Lung (tissue), 11 donors: ENCODE measurements at regions not wholly inside any gene's neighbourhood (a gene's known extent, or its start where the extent isn't known, plus 50 kb on each side); places are given as distances from the start of the nearest gene placed in this dataset.

Experiments
- ATAC-seq: fragments of 200-7000 bp; cut with Tn5 transposase; one replicate; pipeline ENCODE4 v1.9.1; 2020; ENCODE audit warnings: moderate number of reproducible peaks; ENCODE audit not compliant: insufficient read depth, low FRiP score
- DNase-seq, 3 donors: peaks; one replicate each; pipeline ENCODE4 v3.0.0-alpha.2; 2013 to 2017
- H3K27ac ChIP-seq, 2 donors: one replicate each; pipeline ENCODE4 v1.5.1; 2013; ENCODE audit warnings: mild to moderate bottlenecking in 2 of 2, moderate library complexity in 2 of 2, control low read depth in 1 of 2, inconsistent platforms in 1 of 2, low read depth in 1 of 2, low read length in 1 of 2
- H3K27me3 ChIP-seq, 3 donors: one replicate each; pipeline ENCODE4 v1.5.1; 2013; ENCODE audit warnings: low read length in 2 of 3; ENCODE audit not compliant: control insufficient read depth in 3 of 3, insufficient read depth in 3 of 3
- H3K36me3 ChIP-seq, 4 donors: one replicate each; pipeline ENCODE4 v1.5.1; 2013; ENCODE audit warnings: low read length in 4 of 4, mild to moderate bottlenecking in 1 of 4, moderate library complexity in 1 of 4; ENCODE audit not compliant: control insufficient read depth in 4 of 4, insufficient read depth in 4 of 4
- H3K4me1 ChIP-seq, 5 donors: one replicate each; pipeline ENCODE4 v1.5.1; 2013; ENCODE audit warnings: low read length in 5 of 5, mild to moderate bottlenecking in 2 of 5, moderate library complexity in 1 of 5; ENCODE audit not compliant: control insufficient read depth in 5 of 5, insufficient read depth in 5 of 5
- H3K4me3 ChIP-seq: one replicate; pipeline ENCODE4 v1.5.1; 2013; ENCODE audit warnings: mild to moderate bottlenecking, control low read depth, moderate library complexity
- H3K9ac ChIP-seq, 2 donors: one replicate each; pipeline ENCODE4 v1.5.1; 2013; ENCODE audit warnings: low read length in 2 of 2, control low read depth in 1 of 2; ENCODE audit not compliant: insufficient read depth in 1 of 2
- H3K9me3 ChIP-seq, 4 donors: one replicate each; pipeline ENCODE4 v1.5.1; 2013; ENCODE audit warnings: low read length in 3 of 4, mild to moderate bottlenecking in 1 of 4, moderate library complexity in 1 of 4; ENCODE audit not compliant: control insufficient read depth in 4 of 4, insufficient read depth in 3 of 4
- WGBS, 2 donors: extraction: QIAGEN DNeasy Blood & Tissue Kit; methylation state at CpG; one replicate each; pipeline ENCODE4 v1.1.7; 2013; 5-methylcytosine and 5-hydroxymethylcytosine counted together
- TF ChIP-seq, protein P1 (sequence below): IDR thresholded peaks from 2 replicates; pipeline ENCODE4 v1.5.1; 2012; ENCODE audit warnings: mild to moderate bottlenecking; ENCODE audit errors: control extremely low read depth, extremely low read depth
- donor health status: control.
- donor health status: control.
- donor health status: Bipolar disorder and iron deficiency.
- donor health status: healthy.
- donor health status: DM: yes; HTN: yes; CAD: no.

DNA sequence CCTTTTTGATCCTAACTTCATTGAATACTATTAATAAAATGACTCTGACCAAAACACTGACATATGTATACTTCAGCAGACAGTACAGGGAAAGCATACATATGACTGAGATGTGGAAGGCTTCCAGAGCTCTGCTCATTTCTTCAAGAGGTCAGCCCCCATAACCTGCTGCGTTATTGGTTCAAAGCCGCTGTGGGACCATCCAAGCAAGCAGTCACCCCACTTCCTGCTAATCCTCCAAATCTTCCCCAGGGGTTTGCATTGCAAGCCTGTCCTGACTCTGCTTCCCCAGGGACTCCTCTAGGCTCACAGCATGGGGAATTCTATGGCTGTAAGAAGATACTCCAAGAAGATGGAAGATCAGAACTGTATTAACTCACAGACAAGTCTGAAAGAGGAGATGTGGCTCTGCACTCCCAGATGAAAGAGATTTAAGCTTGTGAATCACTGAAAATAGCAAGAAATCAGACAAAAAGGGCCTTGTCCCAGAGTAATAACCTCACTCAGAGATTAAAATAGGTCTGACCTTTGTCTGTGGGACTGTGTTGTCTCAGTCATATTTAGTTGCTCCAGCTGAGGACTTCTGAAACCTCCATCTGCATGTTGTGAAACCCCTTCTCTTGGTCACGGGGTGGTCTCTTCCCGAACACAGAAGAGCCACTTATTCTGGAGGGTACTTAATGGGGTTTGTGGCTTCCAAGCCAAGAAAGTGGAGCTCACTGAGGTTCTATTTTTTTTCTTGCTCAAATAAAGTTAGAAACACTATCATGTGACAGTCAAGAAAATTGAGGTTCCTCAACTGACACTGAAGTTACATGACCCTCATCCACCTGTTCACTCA, 101.5 kb upstream of the MARCKS start:
- ATAC-seq (no peak), DNase-seq (no peak)
- Histone ChIP-seq H3K9ac (no peak overlapping the region), H3K4me1 (no peaks in the 10 kb centered on the region), H3K9me3 (no peaks in the 10 kb centered on the region), H3K27me3 (no peaks in the 10 kb centered on the region), H3K27ac (no peak overlapping the region), H3K36me3 (no peaks in the 10 kb centered on the region), H3K4me3 (no peak overlapping the region)
- TF ChIP-seq, protein P1, sequence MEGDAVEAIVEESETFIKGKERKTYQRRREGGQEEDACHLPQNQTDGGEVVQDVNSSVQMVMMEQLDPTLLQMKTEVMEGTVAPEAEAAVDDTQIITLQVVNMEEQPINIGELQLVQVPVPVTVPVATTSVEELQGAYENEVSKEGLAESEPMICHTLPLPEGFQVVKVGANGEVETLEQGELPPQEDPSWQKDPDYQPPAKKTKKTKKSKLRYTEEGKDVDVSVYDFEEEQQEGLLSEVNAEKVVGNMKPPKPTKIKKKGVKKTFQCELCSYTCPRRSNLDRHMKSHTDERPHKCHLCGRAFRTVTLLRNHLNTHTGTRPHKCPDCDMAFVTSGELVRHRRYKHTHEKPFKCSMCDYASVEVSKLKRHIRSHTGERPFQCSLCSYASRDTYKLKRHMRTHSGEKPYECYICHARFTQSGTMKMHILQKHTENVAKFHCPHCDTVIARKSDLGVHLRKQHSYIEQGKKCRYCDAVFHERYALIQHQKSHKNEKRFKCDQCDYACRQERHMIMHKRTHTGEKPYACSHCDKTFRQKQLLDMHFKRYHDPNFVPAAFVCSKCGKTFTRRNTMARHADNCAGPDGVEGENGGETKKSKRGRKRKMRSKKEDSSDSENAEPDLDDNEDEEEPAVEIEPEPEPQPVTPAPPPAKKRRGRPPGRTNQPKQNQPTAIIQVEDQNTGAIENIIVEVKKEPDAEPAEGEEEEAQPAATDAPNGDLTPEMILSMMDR, result no peak
- WGBS, 2 donors, result 79 to 82% methylated on average over 4 of the region's 4 CpGs

DNA sequence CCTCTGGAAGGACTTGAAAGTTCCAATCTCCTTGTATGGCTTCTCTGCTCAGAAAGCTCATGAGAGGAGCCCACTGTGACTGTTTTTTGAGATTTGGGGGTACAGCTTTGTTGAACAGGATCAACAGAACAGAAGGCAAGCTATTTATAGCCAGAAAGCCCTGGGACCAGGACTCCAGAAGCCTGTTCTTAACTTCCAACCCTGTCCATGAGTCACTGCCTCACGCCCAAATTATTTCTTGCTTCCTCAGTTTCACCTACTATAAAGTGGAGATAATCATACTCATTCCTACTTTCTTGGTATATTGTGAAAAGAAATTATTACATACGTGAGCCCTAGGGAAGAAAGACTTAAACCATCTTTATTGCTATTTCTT, 100.9 kb upstream of the MARCKS start:
- 87 to 96% methylated on average over 2 of the region's 2 CpGs for WGBS, 2 donors
- no peaks in the 10 kb centered on the region for H3K27me3 ChIP-seq

DNA sequence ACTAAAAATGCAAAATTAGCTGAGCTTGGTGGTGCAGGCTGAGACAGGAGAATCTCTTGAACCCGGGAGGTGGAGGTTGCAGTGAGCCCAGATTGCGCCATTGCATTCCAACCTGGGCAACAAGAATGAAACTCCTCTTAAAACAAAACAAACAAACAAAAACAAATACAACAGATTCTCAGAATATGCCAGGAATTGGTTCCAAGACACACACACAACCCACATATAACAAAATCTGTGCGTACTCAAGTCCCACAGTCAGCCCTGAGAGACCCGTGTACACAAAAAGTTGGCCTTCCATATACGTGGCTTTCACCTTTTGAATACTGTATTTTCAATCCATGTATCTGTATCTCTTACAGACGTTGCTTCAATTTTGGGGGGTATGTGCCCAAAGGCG, 98.9 kb upstream of the MARCKS start:
- Histone ChIP-seq H3K4me1 (peaks cover 0 to 7% (median 0%) of the 10 kb centered on the region in 5 donors), H3K36me3 (no peaks in the 10 kb centered on the region), H3K4me3 (no peak overlapping the region), H3K9ac (no peak overlapping the region), H3K27me3 (no peaks in the 10 kb centered on the region), H3K27ac (no peak overlapping the region), H3K9me3 (no peaks in the 10 kb centered on the region)
- TF ChIP-seq, protein P1, result no peak
- ATAC-seq (no peak), DNase-seq (no peak)
- WGBS, 2 donors, result 76 to 92% methylated on average over 7 of the region's 7 CpGs

More for the DNA sequence above, 100.9 kb upstream of the MARCKS start:
- H3K9me3 ChIP-seq, result no peaks in the 10 kb centered on the region
- H3K27ac ChIP-seq, result no peak overlapping the region
- H3K4me3 ChIP-seq, result no peak overlapping the region
- no peak overlapping the region for H3K9ac ChIP-seq
- TF ChIP-seq, protein P1, result no peak
- DNase-seq (no peak), ATAC-seq (no peak)
- no peaks in the 10 kb centered on the region for H3K36me3 ChIP-seq
- no peaks in the 10 kb centered on the region for H3K4me1 ChIP-seq
